ENCODE measurements at regions not wholly inside any gene's neighbourhood (a gene's known extent, or its start where the extent isn't known, plus 50 kb on each side); places are given as distances from the start of the nearest gene placed in this dataset.

- Histone ChIP-seq H3K9me3 (ENCODE audit: insufficient read depth in 2 of 2, low read depth in 1 of 2, low read length in 1 of 2) (no peaks in the 10 kb centered on the region), H3K14ac (ENCODE audit: insufficient read length) (no peak overlapping the region), H2BK20ac (ENCODE audit: low read length) (no peak overlapping the region), H3K27me3 (replicated peaks in 1 of 4; ENCODE audit: control insufficient read depth in 3 of 4, extremely low read depth in 1 of 4, insufficient read depth in 3 of 4, low read length in 3 of 4) (no peaks in the 10 kb centered on the region), H3K4me3 (ENCODE audit: extremely low read depth in 1 of 4, insufficient read depth in 2 of 4, low read depth in 3 of 4, low read length in 4 of 4) (no peak overlapping the region), H3K79me1 (ENCODE audit: low read depth, low read length) (no peaks in the 10 kb centered on the region), H2AFZ (ENCODE audit: low read length) (peak overlapping the region; percentile 25; the same call in 1 of the 2 replicates), H3K36me3 (ENCODE audit: control insufficient read depth in 2 of 4, insufficient read depth in 4 of 4, low read length in 3 of 4) (no peaks in the 10 kb centered on the region), H4K8ac (ENCODE audit: extremely low read depth, insufficient read depth, low read length) (no peak overlapping the region), H3K9ac (replicated peaks in 1 of 4; ENCODE audit: extremely low read depth in 1 of 4, low read depth in 3 of 4, low read length in 3 of 4) (no peak overlapping the region), H3K4me1 (replicated peaks in 1 of 4; ENCODE audit: control insufficient read depth in 3 of 4, insufficient read depth in 4 of 4, low read length in 3 of 4) (no peaks in the 10 kb centered on the region), H3K27ac (ENCODE audit: low read depth, low read length) (no peak overlapping the region), H2AK5ac (ENCODE audit: low read depth, low read length) (no peak overlapping the region), H4K20me1 (replicated peaks in 1 of 2; ENCODE audit: control insufficient read depth in 1 of 2, insufficient read depth in 2 of 2, low read length in 2 of 2) (no peaks in the 10 kb centered on the region), H3K79me2 (ENCODE audit: control insufficient read depth in 1 of 2, insufficient read depth in 2 of 2, low read length in 2 of 2) (no peaks in the 10 kb centered on the region), H4K91ac (replicated peaks; ENCODE audit: insufficient read length, low read length) (no peak overlapping the region), H4K5ac (ENCODE audit: insufficient read length, low read depth, low read length) (no peak overlapping the region), H3K23me2 (ENCODE audit: low read depth, low read length) (no peaks in the 10 kb centered on the region), H3K4me2 (ENCODE audit: insufficient read depth in 1 of 2, low read depth in 2 of 2, low read length in 2 of 2) (no peak overlapping the region), H3K4ac (replicated peaks; ENCODE audit: insufficient read length, low read depth, low read length) (no peak overlapping the region), H2BK120ac (replicated peaks; ENCODE audit: low read depth, low read length) (no peak overlapping the region), H3K23ac (ENCODE audit: insufficient read length) (no peak overlapping the region), H2BK5ac (ENCODE audit: low read depth, low read length) (no peak overlapping the region), H3K56ac (replicated peaks; ENCODE audit: insufficient read length, low read depth, low read length) (no peak overlapping the region), H2BK12ac (ENCODE audit: low read depth, low read length) (no peak overlapping the region), H3K18ac (ENCODE audit: extremely low read depth, low read length) (no peak overlapping the region), H2BK15ac (ENCODE audit: low read length) (no peak overlapping the region)
- ChIA-PET POLR2A (ENCODE audit: partially characterized antibody) (no interaction called here), CTCF (ENCODE audit: partially characterized antibody) (interaction anchor here (0.7 to 2.5 kb wide), 12 partner anchors 8 to 434 kb away, joined by 3 to 8 read pairs (median 4); no protein-coding TSS in a partner anchor)
- DNase-seq (ENCODE audit: low read depth in 1 of 2, low spot score in 2 of 2) (no peak), FAIRE-seq (no peak)
- WGBS, 2 experiments (ENCODE audit: extremely low coverage in 1 of 2, insufficient coverage in 1 of 2, insufficient read length in 1 of 2, insufficient replicate concordance in 2 of 2, low coverage in 1 of 2, low lambda C conversion rate in 2 of 2, missing lambda C conversion rate in 1 of 2): 94% methylated on average over 1 of the region's 1 CpG; no CpG with 5 or more reads in 1 of the 2 experiments
- TF ChIP-seq NRF1 (IDR thresholded peaks at IDR 0.05; ENCODE audit: low read depth, low read length) (no peak), EGR1 (IDR thresholded peaks at IDR 0.05; ENCODE audit: borderline replicate concordance, low read depth, low read length) (no peak), POLR2AphosphoS5 (IDR thresholded peaks at IDR 0.05; ENCODE audit: low read depth, low read length) (no peak), FOSL1 (IDR thresholded peaks at IDR 0.05; ENCODE audit: insufficient read depth, low read depth, low read length) (no peak), POLR2A (IDR thresholded peaks at IDR 0.05; ENCODE audit: control extremely low read depth in 1 of 2, low read depth in 2 of 2, low read length in 2 of 2) (no peak), USF2 (IDR thresholded peaks at IDR 0.05; ENCODE audit: low read length) (no peak), SAP30 (IDR thresholded peaks at IDR 0.05; ENCODE audit: insufficient read depth, insufficient replicate concordance, low read length) (no peak), BCL11A (IDR thresholded peaks at IDR 0.05; ENCODE audit: low read depth in 2 of 2, low read length in 2 of 2) (no peak), TAF1 (IDR thresholded peaks at IDR 0.05; ENCODE audit: low read depth, low read length) (no peak), EZH2 (IDR thresholded peaks at IDR 0.05; ENCODE audit: low read depth, low read length, severe bottlenecking) (no peak), GTF2F1 (IDR thresholded peaks at IDR 0.05; ENCODE audit: borderline replicate concordance, low read depth, low read length) (no peak), RAD21 (IDR thresholded peaks at IDR 0.05 in 1 of 2, conservative IDR thresholded peaks at IDR 0.05 in 1 of 2; ENCODE audit: low read depth in 2 of 2, low read length in 2 of 2) (no peak), PHF8 (conservative IDR thresholded peaks at IDR 0.05; ENCODE audit: low read depth, low read length) (no peak), CTBP2 (IDR thresholded peaks at IDR 0.05; ENCODE audit: borderline replicate concordance, insufficient read depth, insufficient read length, low read length) (no peak)
Observed at GRCh38 chr4:114383721-114384120, 214.9 kb upstream of the UGT8 start.

Measured in H1 (cell line).